ENCODE measurements at regions not wholly inside any gene's neighbourhood (a gene's known extent, or its start where the extent isn't known, plus 50 kb on each side); places are given as distances from the start of the nearest gene placed in this dataset.
"Not testable (repeated sequence)": the region's sequence is repeated elsewhere in the genome, so short reads cannot be mapped to it uniquely, and the experiment has no call there.

- H3K4me1 ChIP-seq = no peaks in the 10 kb centered on the region
- no peak overlapping the region for H3K4me3 ChIP-seq
- H3K27ac ChIP-seq = no peak overlapping the region
- H3K27me3 ChIP-seq = no peaks in the 10 kb centered on the region
- intact Hi-C loops (cut with DNase I; ENCODE audit: low total_unique reads) = no loop called here
- no peaks in the 10 kb centered on the region for H3K36me3 ChIP-seq
- no peaks in the 10 kb centered on the region for H3K9me3 ChIP-seq
- no peak for TF ChIP-seq POLR2A (IDR thresholded peaks at IDR 0.05)
- no peak for TF ChIP-seq CTCF (IDR thresholded peaks at IDR 0.05)
- no peak for DNase-seq
Measured at GRCh38 chr3:88742106-88742505, 365.3 kb upstream of the EPHA3 start.

GRCh38 chr3:88742674-88743507, 364.5 kb upstream of the EPHA3 start:
- H3K27me3 ChIP-seq = no peaks in the 10 kb centered on the region
- no peak overlapping the region for H3K27ac ChIP-seq
- no peaks in the 10 kb centered on the region for H3K4me1 ChIP-seq
- intact Hi-C loops (cut with DNase I; ENCODE audit: low total_unique reads) = no loop called here
- TF ChIP-seq POLR2A (IDR thresholded peaks at IDR 0.05) (no peak), CTCF (IDR thresholded peaks at IDR 0.05) (no peak)
- H3K4me3 ChIP-seq = no peak overlapping the region
- H3K9me3 ChIP-seq = no peaks in the 10 kb centered on the region
- DNase-seq = no peak
- no peaks in the 10 kb centered on the region for H3K36me3 ChIP-seq

GRCh38 chr3:88744896-88745295, 362.5 kb upstream of the EPHA3 start:
- H3K27ac ChIP-seq = no peak overlapping the region
- DNase-seq = no peak
- no peaks in the 10 kb centered on the region for H3K27me3 ChIP-seq
- H3K9me3 ChIP-seq = no peaks in the 10 kb centered on the region
- no peaks in the 10 kb centered on the region for H3K4me1 ChIP-seq
- H3K4me3 ChIP-seq = no peak overlapping the region
- intact Hi-C loops (cut with DNase I; ENCODE audit: low total_unique reads) = no loop called here
- TF ChIP-seq CTCF (IDR thresholded peaks at IDR 0.05) = no peak
- TF ChIP-seq POLR2A (IDR thresholded peaks at IDR 0.05) = no peak
- H3K36me3 ChIP-seq = no peaks in the 10 kb centered on the region

GRCh38 chr3:88747145-88747544, 360.3 kb upstream of the EPHA3 start:
- H3K4me1 ChIP-seq; DNase-seq; H3K27ac ChIP-seq; intact Hi-C loops (cut with DNase I; ENCODE audit: low total_unique reads); H3K36me3 ChIP-seq; H3K27me3 ChIP-seq; H3K9me3 ChIP-seq; H3K4me3 ChIP-seq: not testable (repeated sequence)

GRCh38 chr3:88758676-88759075, 348.7 kb upstream of the EPHA3 start:
- Histone ChIP-seq H3K36me3 (no peaks in the 10 kb centered on the region), H3K4me3 (no peak overlapping the region), H3K27me3 (no peaks in the 10 kb centered on the region), H3K4me1 (no peaks in the 10 kb centered on the region), H3K27ac (no peak overlapping the region), H3K9me3 (no peaks in the 10 kb centered on the region)
- intact Hi-C loops (cut with DNase I; ENCODE audit: low total_unique reads) = no loop called here
- no peak for DNase-seq
- no peak for TF ChIP-seq POLR2A (IDR thresholded peaks at IDR 0.05)
- TF ChIP-seq CTCF (IDR thresholded peaks at IDR 0.05) = no peak

Measured in uterus (tissue), 3 donors.